SH-SY5Y (cell line): ENCODE measurements at regions not wholly inside any gene's neighbourhood (a gene's known extent, or its start where the extent isn't known, plus 50 kb on each side); places are given as distances from the start of the nearest gene placed in this dataset.

Experiments
- GATA2 ChIP-seq: IDR thresholded peaks from 2 replicates; pipeline ENCODE4 v1.6.1; 2011; ENCODE audit warnings: mild to moderate bottlenecking, low read depth, low read length
- GATA3 ChIP-seq: IDR thresholded peaks from 2 replicates; pipeline ENCODE4 v1.6.1; 2011; ENCODE audit warnings: low read depth, mild to moderate bottlenecking, low read length, moderate library complexity

DNA sequence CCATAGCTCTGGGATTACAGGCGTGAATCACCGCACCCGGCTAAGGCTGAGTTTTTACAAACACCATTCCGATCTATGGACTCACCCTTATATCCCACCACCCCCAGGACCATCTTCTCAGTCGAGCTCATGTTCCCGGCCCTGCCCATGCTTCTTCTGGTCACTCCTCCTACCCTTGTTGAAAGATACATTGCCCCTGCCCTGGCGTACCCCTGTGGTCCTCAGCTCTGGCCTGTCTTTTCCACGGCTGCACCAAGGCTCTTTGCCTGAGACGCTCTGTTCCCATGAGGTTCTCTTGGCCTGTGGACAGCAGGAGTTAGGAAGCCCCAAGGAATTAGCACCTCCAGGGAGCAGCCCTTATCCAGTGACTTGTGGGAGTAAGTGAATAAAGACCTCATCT is 379.4 kb upstream of the TNRC6C start:
- no peak for TF ChIP-seq GATA2
- no peak for TF ChIP-seq GATA3
